CD4-positive, alpha-beta T cell treated with Interleukin-17A for 1 hour (primary cell): ENCODE measurements at regions not wholly inside any gene's neighbourhood (a gene's known extent, or its start where the extent isn't known, plus 50 kb on each side); places are given as distances from the start of the nearest gene placed in this dataset.

Source experiments
- DNase-seq: peaks from one replicate; pipeline ENCODE4 v3.0.0-alpha.2; 2020

- no peak for DNase-seq
Observed at GRCh38 chr10:69741252-69741651, 60.5 kb upstream of the COL13A1 start.

- DNase-seq, result no peak
Observed at GRCh38 chr10:69741671-69742355, 59.9 kb upstream of the COL13A1 start.

GRCh38 chr10:69742356-69742695 lies 59.4 kb upstream of the COL13A1 start:
- DNase-seq, result no peak

GRCh38 chr10:69742928-69743602 lies 58.6 kb upstream of the COL13A1 start:
- no peak for DNase-seq

GRCh38 chr10:69744971-69745370 lies 56.7 kb upstream of the COL13A1 start:
- no peak for DNase-seq

GRCh38 chr10:69745698-69746097 lies 56.0 kb upstream of the COL13A1 start:
- DNase-seq, result no peak

GRCh38 chr10:69747179-69747578 lies 54.5 kb upstream of the COL13A1 start:
- no peak for DNase-seq

- no peak for DNase-seq
Observed at GRCh38 chr10:69748621-69749020, 53.1 kb upstream of the COL13A1 start.

GRCh38 chr10:69749178-69750010 lies 52.3 kb upstream of the COL13A1 start:
- DNase-seq, result no peak

GRCh38 chr10:69750011-69750373 lies 51.7 kb upstream of the COL13A1 start:
- no peak for DNase-seq

GRCh38 chr10:69750725-69751124 lies 51.0 kb upstream of the COL13A1 start:
- no peak for DNase-seq

- no peak for DNase-seq
Observed at GRCh38 chr10:69751214-69751613, 50.5 kb upstream of the COL13A1 start.
